ENCODE measurements at regions not wholly inside any gene's neighbourhood (a gene's known extent, or its start where the extent isn't known, plus 50 kb on each side); places are given as distances from the start of the nearest gene placed in this dataset.
"Not testable (repeated sequence)": the region's sequence is repeated elsewhere in the genome, so short reads cannot be mapped to it uniquely, and the experiment has no call there.

DNA sequence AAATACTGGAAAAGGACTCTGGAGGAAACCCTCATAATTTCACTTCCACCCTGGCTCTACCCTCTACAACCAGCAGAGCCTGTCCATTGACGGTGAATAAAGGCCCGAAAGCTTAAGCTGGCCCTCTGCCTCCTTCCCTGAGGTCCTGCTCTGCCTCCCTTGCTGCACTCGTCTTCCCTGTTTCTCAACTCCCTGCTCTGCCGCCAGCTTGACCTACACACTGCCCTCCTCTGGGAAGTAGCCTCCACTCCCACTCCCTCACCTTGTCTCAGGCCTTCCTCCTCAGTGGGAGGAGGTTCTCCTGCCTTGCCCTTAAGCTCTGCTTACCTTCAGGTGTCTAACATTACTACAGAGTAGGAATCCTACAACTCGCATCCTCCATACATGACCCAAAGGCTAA, 608.6 kb upstream of the NR3C2 start:
- H3K36me3 ChIP-seq (ENCODE audit: insufficient read depth, insufficient read length, low read length) = no peaks in the 10 kb centered on the region
- TF ChIP-seq SUZ12 (IDR thresholded peaks at IDR 0.05; ENCODE audit: extremely low read depth, insufficient read depth, insufficient read length) = no peak
- no peak for TF ChIP-seq ZNF274 (IDR thresholded peaks at IDR 0.05; ENCODE audit: low read depth, low read length)
- no peak for TF ChIP-seq YY1 (IDR thresholded peaks at IDR 0.05; ENCODE audit: insufficient read depth, insufficient read length)
- no peak overlapping the region for H3K4me3 ChIP-seq (ENCODE audit: insufficient read length, low read depth)
- no peaks in the 10 kb centered on the region for H3K9me3 ChIP-seq (ENCODE audit: insufficient read depth, low read length)
- no peaks in the 10 kb centered on the region for H3K27me3 ChIP-seq (ENCODE audit: insufficient read depth, insufficient read length)
- no peak overlapping the region for H3K9ac ChIP-seq (ENCODE audit: insufficient read length, low read depth)
- no peak for DNase-seq (ENCODE audit: low read depth, low spot score)
- H3K4me1 ChIP-seq (ENCODE audit: insufficient read depth, insufficient read length) = no peaks in the 10 kb centered on the region

- H3K27me3 ChIP-seq (ENCODE audit: insufficient read depth, insufficient read length) = no peaks in the 10 kb centered on the region
- no peaks in the 10 kb centered on the region for H3K36me3 ChIP-seq (ENCODE audit: insufficient read depth, insufficient read length, low read length)
- H3K9ac ChIP-seq (ENCODE audit: insufficient read length, low read depth) = no peak overlapping the region
- no peaks in the 10 kb centered on the region for H3K9me3 ChIP-seq (ENCODE audit: insufficient read depth, low read length)
- no peak overlapping the region for H3K4me3 ChIP-seq (ENCODE audit: insufficient read length, low read depth)
- H3K4me1 ChIP-seq (ENCODE audit: insufficient read depth, insufficient read length) = no peaks in the 10 kb centered on the region
- TF ChIP-seq SUZ12 (IDR thresholded peaks at IDR 0.05; ENCODE audit: extremely low read depth, insufficient read depth, insufficient read length) (no peak), ZNF274 (IDR thresholded peaks at IDR 0.05; ENCODE audit: low read depth, low read length) (no peak), YY1 (IDR thresholded peaks at IDR 0.05; ENCODE audit: insufficient read depth, insufficient read length) (no peak)
- no peak for DNase-seq (ENCODE audit: low read depth, low spot score)
These were observed 606.4 kb upstream of the NR3C2 start for GRCh38 chr4:149048451-149049143.

DNA sequence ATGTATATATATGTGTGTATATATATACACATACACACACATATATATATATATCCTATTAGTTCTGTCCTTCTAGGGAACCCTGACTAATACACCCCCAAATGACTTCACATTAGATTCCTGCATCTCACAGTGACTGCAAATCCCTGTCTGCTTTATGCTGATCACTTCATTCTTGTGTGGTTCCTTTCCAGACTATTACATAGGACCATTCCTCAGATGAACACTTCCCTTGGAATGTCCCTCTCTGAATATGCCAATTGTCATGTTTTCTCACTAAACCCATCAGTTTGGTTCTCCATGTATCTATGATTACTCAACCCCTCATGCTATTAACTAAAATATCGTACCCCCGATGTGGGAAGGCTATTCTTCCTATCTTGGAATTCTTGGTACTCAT, 605.2 kb upstream of the NR3C2 start:
- H3K36me3 ChIP-seq (ENCODE audit: insufficient read depth, insufficient read length, low read length) = no peaks in the 10 kb centered on the region
- TF ChIP-seq ZNF274 (IDR thresholded peaks at IDR 0.05; ENCODE audit: low read depth, low read length) (no peak), SUZ12 (IDR thresholded peaks at IDR 0.05; ENCODE audit: extremely low read depth, insufficient read depth, insufficient read length) (no peak), YY1 (IDR thresholded peaks at IDR 0.05; ENCODE audit: insufficient read depth, insufficient read length) (no peak)
- no peak for DNase-seq (ENCODE audit: low read depth, low spot score)
- H3K9me3 ChIP-seq (ENCODE audit: insufficient read depth, low read length) = no peaks in the 10 kb centered on the region
- no peak overlapping the region for H3K9ac ChIP-seq (ENCODE audit: insufficient read length, low read depth)
- H3K27me3 ChIP-seq (ENCODE audit: insufficient read depth, insufficient read length) = no peaks in the 10 kb centered on the region
- no peaks in the 10 kb centered on the region for H3K4me1 ChIP-seq (ENCODE audit: insufficient read depth, insufficient read length)
- no peak overlapping the region for H3K4me3 ChIP-seq (ENCODE audit: insufficient read length, low read depth)

- DNase-seq (ENCODE audit: low read depth, low spot score) = no peak
- no peaks in the 10 kb centered on the region for H3K36me3 ChIP-seq (ENCODE audit: insufficient read depth, insufficient read length, low read length)
- H3K4me3 ChIP-seq (ENCODE audit: insufficient read length, low read depth) = no peak overlapping the region
- TF ChIP-seq ZNF274 (IDR thresholded peaks at IDR 0.05; ENCODE audit: low read depth, low read length) = no peak
- TF ChIP-seq SUZ12 (IDR thresholded peaks at IDR 0.05; ENCODE audit: extremely low read depth, insufficient read depth, insufficient read length) = no peak
- TF ChIP-seq YY1 (IDR thresholded peaks at IDR 0.05; ENCODE audit: insufficient read depth, insufficient read length) = no peak
- no peaks in the 10 kb centered on the region for H3K9me3 ChIP-seq (ENCODE audit: insufficient read depth, low read length)
- H3K4me1 ChIP-seq (ENCODE audit: insufficient read depth, insufficient read length) = no peaks in the 10 kb centered on the region
- no peaks in the 10 kb centered on the region for H3K27me3 ChIP-seq (ENCODE audit: insufficient read depth, insufficient read length)
- no peak overlapping the region for H3K9ac ChIP-seq (ENCODE audit: insufficient read length, low read depth)
These were observed 603.5 kb upstream of the NR3C2 start for GRCh38 chr4:149045731-149046130.

DNA sequence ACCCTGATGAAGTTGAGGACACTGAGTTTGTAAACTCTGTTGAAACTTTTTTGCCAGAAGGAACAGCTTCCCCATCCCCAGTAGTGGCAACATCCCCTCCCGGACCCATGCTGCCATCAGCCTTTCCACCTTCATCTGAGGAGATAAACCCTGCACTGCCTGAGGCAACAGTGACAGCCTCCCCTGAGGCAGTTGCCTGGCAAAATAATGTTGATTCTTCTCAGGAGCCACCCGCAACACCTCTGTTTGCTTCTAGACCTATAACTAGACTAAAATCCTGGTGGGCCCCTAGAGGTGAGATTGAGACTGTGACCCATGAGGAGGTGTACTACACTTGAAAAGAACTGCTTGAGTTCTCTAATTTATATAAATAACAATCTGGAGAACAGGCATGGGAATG, 597.6 kb upstream of the NR3C2 start:
- not testable (repeated sequence) for DNase-seq (ENCODE audit: low read depth, low spot score); H3K27me3 ChIP-seq (ENCODE audit: insufficient read depth, insufficient read length); H3K9ac ChIP-seq (ENCODE audit: insufficient read length, low read depth); H3K9me3 ChIP-seq (ENCODE audit: insufficient read depth, low read length); H3K4me1 ChIP-seq (ENCODE audit: insufficient read depth, insufficient read length); H3K4me3 ChIP-seq (ENCODE audit: insufficient read length, low read depth); H3K36me3 ChIP-seq (ENCODE audit: insufficient read depth, insufficient read length, low read length)

- Histone ChIP-seq H3K9ac (ENCODE audit: insufficient read length, low read depth) (no peak overlapping the region), H3K9me3 (ENCODE audit: insufficient read depth, low read length) (no peaks in the 10 kb centered on the region), H3K4me1 (ENCODE audit: insufficient read depth, insufficient read length) (no peaks in the 10 kb centered on the region), H3K4me3 (ENCODE audit: insufficient read length, low read depth) (no peak overlapping the region), H3K36me3 (ENCODE audit: insufficient read depth, insufficient read length, low read length) (no peaks in the 10 kb centered on the region), H3K27me3 (ENCODE audit: insufficient read depth, insufficient read length) (no peaks in the 10 kb centered on the region)
- TF ChIP-seq ZNF274 (IDR thresholded peaks at IDR 0.05; ENCODE audit: low read depth, low read length) (no peak), SUZ12 (IDR thresholded peaks at IDR 0.05; ENCODE audit: extremely low read depth, insufficient read depth, insufficient read length) (no peak), YY1 (IDR thresholded peaks at IDR 0.05; ENCODE audit: insufficient read depth, insufficient read length) (no peak)
- no peak for DNase-seq (ENCODE audit: low read depth, low spot score)
These were observed 589.2 kb upstream of the NR3C2 start for GRCh38 chr4:149031399-149031798.

DNA sequence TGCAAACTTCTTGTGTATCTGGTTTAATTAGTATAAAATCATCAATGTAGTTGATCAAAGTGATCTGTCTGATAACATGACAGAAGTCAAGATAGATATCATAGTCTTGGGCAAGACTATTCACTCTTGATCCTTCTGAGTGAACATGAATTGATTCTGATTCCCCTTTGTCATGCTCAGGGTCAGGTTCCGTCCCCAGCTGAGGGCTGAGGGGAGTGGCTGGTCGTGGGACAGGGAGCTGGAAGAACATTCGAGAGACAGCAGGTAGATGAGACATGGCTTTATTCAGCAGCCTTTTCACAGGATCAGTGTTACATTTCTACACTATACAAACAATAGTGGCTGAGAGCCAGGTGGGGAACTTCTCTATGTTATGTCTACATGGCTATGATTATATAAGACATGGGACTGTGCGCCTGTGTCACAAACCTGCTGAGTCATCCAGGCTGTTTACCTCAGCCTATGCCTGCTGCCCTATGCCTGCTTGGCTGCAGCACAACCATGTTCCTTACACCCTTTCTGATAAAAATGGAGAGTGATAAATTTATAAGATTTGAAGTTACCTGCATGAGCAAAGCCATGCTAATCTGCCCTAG, 586.9 kb upstream of the NR3C2 start:
- no peaks in the 10 kb centered on the region for H3K4me1 ChIP-seq (ENCODE audit: insufficient read depth, insufficient read length)
- no peak for TF ChIP-seq SUZ12 (IDR thresholded peaks at IDR 0.05; ENCODE audit: extremely low read depth, insufficient read depth, insufficient read length)
- no peak overlapping the region for H3K9ac ChIP-seq (ENCODE audit: insufficient read length, low read depth)
- no peak overlapping the region for H3K4me3 ChIP-seq (ENCODE audit: insufficient read length, low read depth)
- no peaks in the 10 kb centered on the region for H3K36me3 ChIP-seq (ENCODE audit: insufficient read depth, insufficient read length, low read length)
- no peaks in the 10 kb centered on the region for H3K9me3 ChIP-seq (ENCODE audit: insufficient read depth, low read length)
- no peaks in the 10 kb centered on the region for H3K27me3 ChIP-seq (ENCODE audit: insufficient read depth, insufficient read length)
- no peak for DNase-seq (ENCODE audit: low read depth, low spot score)

Data from NT2/D1 (cell line).